GM19240 (cell line): ENCODE measurements at regions not wholly inside any gene's neighbourhood (a gene's known extent, or its start where the extent isn't known, plus 50 kb on each side); places are given as distances from the start of the nearest gene placed in this dataset.

Experiments used
- DNase-seq: peaks from one replicate; pipeline ENCODE4 v3.0.0; 2011; ENCODE audit warnings: low spot score; ENCODE audit not compliant: insufficient read length

DNA sequence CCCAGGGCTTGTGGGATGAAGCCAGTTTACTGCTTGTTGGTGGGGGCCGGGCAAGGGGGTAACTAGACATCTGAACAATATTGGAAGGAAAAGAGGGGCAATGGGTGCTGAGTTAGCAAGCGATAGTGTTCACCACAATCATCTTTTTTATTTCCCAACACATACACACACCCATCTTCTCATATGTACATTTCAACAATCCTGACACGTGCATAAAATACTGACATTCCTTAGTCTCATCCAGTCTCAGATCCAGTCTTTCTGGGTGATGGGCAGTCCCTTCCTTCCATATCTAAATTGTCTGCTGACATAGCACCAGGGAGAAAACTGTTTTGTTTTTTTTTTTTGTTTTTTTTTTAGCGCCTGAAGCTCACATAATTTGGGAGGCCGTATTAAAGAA lies 333.6 kb upstream of the TRPC7 start:
- no peak for DNase-seq

DNA sequence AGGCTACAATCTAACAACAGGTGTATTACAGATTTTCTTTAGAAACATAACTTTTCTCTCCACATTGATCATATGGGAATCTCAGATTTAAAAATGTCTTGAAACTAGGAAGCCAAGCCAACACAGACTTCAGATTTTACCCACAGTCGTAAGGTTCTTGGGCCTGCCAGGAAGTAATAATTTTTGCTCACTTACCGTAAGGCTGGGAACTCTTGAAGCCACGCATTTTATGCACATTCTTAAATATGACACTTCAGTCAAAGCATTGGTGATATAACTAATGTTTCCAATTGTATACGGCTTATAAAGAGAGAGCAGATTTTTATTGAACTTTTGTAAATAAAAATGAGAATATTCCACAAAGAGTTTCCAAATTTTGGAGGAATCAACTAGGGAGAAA lies 328.9 kb upstream of the TRPC7 start:
- DNase-seq: no peak

DNA sequence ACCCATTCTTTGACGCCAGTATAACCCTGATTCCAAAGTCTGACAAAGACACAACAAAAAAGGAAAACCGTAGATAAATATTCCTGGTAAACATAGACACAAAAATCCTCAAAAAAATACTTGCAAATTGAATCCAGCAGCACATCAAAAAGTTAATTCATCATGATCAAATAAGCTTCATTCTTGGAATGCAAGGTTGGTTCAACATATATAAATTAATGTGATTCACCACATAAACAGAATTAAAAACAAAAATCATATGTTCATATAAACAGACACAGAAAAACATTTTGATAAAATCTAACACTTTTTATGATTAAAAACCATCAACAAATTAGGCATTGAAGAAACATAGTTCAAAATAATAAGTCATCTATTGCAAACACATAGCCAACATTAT lies 324.2 kb upstream of the TRPC7 start:
- DNase-seq: no peak

DNA sequence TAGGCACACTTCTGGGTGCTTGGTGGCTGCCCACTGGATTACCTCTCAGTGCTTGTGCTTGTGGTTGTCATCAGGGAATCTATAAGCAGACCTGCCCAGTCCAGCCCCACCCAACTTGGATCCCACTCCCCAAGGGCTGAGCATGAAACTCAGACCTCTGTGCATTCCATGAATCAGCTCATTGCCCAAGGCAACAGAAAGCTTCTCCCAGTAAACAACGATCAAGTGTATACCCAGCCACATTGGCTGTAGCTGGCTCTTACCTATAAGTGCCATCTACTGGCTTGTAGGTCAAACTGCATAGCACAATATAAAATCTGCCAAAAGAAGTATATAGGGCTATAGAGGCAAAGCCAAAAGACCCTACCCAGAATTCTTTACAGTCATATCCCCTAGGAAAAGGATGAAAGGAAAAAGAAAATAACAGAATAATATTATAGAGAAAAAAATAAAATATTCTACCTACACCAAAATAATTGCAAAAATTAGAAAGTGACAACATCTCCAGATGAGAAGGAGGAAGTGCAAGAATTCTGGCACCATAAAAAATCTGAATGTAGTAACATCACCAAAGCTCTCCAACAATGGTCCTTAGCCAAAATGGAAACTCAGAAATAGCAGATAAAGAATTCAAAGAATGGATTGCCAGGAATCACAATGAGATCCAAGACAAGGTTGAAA lies 321.0 kb upstream of the TRPC7 start:
- no peak for DNase-seq

DNA sequence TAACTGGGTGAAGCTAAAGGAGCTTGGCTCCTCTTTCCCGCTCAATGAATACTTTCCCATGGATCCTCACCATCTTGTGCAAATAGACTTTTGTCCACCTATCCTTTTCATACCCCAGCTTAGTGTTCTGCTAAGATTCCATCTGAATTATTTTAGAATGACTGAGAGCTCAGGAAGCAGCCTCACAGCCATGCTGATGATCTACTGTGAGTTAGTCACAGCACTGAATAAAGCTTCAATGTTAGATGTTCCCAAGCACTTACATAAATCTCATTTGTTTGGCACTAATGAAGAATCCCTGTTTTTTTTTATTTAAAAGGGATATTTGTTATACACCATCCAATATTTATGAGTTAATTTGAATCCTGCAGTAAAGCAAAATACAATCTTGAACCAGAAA lies 317.6 kb upstream of the TRPC7 start:
- DNase-seq: no peak

DNA sequence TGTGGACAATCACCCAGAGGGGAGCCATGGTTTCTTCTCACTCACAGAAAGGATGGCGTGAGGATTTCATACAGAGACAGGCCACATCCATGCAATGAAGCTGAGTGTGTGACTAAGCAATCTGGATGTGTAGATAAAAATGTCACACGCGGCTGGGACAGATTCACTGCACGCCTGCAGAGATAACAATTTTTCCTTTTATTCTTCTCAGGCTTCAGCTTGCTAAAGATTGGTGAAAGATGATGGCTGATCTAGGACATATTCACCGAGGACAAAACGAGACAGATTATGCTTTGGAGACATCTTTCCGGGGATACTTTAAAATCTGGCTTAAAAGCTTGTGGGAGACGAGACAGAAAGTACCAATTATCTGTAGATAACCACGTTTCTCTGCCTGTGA lies 313.9 kb upstream of the TRPC7 start:
- no peak for DNase-seq

DNA sequence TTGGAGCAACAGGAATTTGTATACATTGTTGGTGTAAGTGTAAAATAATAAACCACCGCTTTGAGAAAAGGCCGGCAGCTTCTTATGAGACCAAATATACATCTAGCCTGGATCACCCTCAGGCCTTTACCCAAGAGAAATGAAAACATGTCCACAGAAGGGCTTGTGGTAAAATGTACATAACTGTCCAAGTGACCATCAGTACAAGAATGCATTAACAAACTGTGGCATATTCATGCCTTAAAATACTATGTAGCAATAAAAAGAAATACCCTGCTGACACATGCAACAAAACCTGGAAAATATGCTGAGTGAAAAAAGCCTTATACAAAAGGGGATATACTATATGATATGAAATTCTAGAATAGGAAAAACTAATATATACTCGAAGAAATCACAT lies 311.9 kb upstream of the TRPC7 start:
- no peak for DNase-seq

DNA sequence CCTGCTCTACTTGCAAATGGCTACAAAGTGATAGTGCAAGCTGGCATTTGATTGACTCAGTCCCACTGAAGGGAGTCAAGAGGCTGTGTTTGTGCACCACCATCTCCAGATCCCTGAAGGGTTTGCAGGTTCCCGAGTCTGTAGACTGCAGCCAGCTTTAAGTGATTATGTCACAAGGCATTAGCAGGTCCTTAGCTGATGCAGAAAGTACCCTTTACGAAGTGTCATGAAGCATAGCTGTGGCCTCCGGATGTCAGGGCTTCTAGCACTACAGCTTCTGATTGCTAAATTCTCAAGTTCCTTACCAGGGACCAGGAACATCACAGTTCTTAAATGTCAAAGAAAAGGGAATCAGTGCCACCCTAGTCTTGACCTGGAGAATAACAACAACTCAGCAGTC lies 311.3 kb upstream of the TRPC7 start:
- DNase-seq: no peak

DNA sequence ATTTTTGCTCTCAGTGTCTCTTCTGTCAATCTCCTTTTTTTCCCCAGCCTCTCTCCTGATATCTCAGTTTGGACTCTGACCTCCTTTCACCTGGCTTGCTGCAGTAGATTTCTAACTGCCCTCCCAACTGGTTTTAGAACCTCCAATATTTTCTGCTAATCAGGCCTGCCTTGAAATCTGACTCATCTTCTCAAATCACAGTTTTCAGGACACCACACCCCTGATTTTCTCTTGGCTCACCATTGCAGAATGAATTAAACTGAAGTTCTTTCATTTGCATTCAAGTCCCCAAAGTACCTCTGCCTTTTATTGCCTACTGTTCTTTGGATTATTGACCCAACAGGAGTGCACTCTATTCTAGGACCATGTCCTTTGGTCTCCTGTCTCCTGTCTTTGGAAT lies 310.4 kb upstream of the TRPC7 start:
- DNase-seq: no peak

DNA sequence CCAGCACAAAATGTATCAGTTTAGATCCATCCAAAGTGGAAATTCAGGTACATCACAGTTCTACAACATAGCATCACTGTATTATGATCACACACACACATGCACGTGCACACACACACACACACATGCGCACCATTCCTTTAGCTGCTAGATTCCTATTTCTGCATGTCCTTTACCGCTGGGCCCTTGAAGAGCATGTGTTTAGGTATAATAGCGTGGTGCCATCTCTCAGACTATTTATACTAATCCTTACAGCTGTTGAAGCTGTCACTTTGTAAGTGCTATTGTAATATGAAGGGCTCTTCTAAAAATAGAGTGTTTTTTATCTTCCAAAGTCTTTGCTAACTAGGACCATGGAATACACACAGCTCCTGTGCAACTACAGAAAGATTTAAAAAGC lies 308.8 kb upstream of the TRPC7 start:
- no peak for DNase-seq

DNA sequence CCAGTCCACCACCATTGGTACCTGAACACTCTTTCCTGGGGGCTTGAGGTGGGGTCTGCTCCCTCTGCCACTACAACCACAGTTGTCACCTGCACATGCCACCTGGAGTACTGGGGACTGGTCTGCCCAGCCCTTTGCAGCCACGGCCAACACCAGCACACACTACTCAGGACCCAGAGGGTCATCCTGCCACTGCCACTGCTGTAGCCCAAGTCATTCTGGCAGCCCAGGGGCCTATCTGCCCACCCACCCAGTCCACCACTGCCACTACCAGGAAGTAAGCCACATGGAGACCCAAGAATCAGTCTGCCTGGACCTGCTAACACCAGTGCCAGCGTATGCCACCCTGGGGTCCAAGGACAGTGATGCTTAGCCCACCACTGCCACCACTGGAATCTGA lies 302.4 kb upstream of the TRPC7 start:
- DNase-seq: no peak

DNA sequence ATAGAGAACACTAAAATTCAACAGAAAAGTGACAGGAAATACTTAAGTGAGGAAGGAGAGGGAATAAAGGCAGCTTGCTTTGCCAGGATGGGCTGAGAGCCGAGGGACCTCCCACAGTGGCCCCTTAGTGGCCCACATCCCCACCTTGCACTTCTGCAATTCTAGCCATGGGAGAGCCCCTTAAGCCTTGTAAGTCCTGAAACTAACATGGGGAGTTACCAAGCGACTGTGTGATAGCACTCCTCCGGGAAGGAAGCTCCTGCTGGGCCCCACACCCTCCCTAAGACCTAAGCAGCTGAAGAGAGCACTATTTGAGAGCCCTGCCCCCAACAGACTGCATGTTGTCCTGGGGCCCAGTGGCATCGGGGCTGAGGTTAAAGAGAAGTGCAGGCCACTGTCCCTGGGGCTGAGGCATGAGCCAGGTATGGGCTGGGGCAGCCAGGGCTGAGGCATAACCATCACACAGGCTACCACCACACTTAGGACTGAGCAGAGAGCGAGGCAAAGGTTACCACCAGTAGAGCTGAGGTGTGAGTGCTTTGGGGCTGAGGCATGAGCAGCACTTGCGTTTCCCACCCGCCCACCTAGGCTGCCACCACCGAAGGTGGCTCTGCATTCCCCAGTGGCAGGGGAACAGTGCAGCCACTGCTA lies 301.8 kb upstream of the TRPC7 start:
- DNase-seq: no peak

DNA sequence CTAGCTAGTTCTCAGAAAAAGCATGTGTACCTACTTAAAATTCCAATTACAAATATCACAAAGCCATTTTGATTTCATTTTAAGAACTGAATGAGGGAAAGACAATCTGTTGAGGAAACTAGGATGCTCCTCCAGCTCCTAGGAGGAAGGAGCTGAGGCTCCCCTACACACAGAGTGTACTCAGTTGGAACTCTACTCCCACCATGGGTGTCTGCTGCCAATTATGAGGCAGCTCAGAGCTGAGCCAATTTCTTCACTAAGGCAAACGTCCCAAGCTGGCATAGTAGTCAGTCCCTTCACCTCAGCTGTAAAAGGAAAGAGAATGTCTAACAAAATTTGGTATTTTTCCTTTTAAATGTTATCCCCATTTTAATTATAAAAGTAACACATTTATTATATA lies 300.0 kb upstream of the TRPC7 start:
- no peak for DNase-seq

DNA sequence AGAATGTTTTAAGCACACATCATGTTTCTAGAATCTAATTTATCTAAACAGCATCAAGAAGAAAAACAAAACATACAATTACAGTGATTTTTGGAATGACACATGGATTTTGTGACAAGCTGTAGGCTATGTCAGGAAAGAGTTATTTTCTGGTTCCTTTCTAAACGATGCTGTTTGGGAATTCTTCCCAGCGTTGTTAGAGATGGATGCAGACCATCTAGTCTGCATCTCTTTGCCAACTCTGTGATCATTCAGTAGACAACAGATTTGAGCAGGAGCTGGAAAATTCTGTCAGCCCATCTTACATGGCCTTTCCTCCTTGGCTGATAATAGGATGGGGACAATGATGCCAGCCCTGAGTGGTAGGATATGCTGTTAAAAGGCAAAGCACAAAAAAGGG lies 295.7 kb upstream of the TRPC7 start:
- no peak for DNase-seq

DNA sequence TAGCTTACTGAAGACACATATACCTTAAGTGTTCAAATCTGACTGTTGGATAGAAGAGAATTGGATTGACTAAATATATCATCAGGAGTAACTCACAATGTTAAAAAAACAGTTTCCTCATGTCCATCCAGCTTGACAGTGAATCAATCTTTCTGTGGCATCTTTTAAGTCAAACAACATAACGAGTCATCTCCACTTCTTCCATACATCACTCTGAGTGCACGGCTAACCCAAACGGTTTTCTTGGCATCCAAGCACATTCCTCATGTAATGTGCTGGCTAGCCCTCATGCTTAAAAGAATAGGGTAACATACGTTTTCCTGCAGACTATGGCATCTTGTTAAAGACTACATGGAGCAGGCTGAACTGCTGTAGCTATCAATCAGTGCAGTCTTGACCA lies 291.5 kb upstream of the TRPC7 start:
- no peak for DNase-seq

DNA sequence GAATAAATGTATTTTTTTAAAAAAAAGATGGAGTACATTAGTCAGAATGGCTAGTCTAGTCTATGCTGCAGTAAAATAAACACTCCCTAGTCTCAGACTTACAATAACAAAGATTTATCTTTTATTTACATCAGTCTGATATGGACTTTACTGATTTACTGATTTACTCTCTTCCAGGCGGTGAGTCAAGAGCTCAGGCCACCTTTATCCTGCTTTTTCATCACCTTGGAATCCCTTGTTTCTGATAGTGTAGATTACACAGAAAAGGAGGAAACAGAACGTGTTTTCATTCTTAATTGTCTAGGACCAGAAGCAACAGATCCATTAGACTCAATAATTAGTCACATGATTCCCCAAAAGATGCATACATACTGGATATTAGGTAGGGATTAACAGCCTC lies 290.1 kb upstream of the TRPC7 start:
- no peak for DNase-seq

DNA sequence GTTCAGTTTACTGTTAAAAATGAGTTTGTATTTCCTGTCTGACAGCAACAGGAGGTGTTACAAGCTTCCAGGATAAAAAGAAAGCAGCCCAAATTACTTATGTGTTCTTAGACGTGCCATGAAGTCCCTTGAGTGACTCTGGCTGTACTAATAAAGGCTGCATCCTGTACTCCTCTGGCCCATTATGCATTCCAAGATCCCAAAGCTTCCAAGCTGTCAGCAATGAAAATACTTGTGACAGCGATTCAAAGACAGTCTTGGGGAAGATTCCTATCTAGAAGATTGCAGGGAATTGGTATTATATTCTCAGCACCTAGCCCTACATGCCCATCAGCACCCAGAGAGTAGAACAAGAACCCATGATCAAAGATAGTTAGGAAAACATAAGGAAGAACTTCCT lies 281.6 kb upstream of the TRPC7 start:
- no peak for DNase-seq

DNA sequence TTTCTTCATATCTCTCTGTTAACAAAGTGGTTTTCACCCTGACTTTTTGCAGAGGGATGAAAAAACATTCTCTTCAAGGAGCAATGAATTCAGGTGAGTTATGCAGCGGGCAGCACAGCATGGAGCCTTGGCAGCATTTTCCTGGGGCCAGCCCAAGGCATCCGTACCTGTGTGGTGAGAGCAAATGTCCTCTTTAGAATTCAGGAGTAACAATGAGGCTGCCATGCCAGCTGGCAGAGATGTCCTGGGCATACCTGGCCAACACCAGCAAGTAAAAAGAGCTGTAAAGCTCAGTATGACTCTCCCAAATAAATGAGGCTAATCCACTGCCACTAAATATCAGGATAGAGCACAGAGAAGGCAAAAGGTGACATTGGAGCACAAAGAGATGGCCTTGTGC lies 277.6 kb upstream of the TRPC7 start:
- DNase-seq: no peak

DNA sequence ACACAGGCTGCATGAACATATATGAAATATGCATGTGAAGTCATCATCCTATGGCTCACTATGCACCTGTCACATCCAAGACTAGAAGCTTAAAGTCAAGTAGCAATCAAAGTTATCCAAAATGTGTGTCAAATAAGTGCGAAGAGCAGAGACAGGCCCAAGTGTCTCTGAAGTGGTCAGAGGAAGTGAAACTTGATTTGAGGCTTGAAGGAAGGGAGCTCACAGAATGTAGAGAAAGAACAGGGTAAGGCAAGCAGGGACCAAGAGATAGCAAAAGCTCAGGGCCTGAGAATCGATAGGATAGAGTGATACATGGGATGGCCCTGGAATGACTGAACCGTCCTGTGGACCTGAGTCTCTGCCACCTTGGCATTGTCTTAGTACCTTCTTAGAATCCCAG lies 274.3 kb upstream of the TRPC7 start:
- no peak for DNase-seq

DNA sequence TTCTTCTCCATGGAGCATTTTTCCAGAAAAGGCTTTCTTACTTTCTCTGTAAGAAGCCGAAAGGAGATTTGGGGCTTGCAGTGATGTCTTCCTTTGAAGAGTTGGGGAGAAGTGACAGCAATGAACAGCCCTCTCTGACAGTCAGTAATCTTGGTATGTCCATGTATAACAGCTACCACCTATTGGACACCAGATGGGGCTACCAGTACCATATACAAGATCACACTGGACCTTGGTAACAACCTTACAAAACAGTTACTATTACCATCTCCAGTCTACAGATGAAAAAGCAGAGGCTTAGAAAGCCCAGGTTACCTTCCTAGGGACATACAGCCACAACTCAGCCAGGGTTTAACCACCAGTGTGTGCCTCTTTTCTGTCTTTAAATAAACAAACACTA lies 272.7 kb upstream of the TRPC7 start:
- DNase-seq: no peak

DNA sequence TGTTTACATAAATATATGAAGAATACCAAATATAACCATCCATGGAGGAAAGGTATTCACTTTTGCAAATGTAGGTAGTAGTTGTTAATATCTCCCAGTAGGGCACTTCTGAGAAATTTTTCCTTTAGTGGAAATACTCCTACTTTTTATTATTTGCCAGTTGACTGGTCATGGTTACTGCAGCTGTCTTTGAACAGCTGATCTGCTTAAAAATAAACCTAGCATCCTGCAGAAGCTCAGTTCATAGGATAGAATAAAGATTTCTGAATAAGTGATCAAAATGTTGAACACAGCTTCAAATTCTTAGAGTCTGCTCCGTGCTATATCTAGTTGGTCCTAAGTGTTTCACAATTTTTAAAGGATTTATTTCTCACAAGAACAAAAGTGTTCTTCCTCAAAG lies 270.7 kb upstream of the TRPC7 start:
- no peak for DNase-seq

DNA sequence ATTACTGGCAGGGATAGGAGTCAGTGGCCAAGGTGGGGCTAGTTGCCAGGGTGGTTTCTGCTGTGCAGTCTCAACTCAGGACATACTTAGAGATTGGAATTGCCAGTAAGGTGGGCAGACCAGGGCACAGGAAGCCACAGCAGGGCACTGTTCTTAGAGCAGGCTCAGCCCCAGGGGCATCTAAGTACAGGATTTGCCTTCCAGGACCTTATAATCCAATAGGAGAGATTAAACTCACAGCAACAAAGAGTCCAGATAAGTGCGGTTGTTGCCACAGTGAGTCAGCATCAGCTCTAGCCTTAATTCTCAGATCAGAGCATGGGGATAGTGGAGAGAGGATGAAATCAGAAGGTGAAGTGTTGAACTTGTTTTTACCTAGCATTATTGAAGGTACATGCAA lies 265.8 kb upstream of the TRPC7 start:
- no peak for DNase-seq

DNA sequence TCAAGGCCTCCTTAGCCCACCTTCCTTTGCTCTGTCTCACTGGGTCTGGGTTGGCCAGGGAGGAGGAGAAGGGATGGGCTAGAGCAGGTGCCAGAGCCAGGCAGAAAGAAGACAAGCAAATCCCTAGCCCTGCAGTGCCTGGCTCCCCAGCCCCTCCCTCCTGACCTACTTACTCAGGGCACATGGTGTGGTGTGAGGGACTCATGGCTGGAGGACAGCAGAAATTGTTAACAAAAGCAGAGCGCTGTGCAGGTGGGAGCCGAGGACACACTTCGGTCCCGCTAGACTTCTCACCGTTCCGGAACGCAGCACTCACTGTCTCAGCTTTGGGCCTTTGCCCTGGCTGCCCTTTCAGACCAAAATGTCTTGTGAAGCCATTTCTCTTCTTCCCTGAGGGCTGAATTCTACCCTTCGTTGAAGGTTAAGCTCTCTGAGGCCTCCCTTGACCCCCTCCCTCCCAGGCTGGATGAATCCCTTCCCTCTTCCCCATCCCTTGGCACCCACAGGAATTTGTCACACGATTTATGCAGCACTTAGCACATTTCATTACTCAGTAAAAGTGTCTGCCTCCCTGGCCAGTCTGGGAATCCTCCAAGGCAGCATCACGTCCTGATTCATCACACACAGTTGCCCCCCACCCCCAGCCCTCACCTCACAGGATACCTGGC lies 263.9 kb upstream of the TRPC7 start:
- DNase-seq: no peak
